Liver (tissue), 8 donors: ENCODE measurements at regions not wholly inside any gene's neighbourhood (a gene's known extent, or its start where the extent isn't known, plus 50 kb on each side); places are given as distances from the start of the nearest gene placed in this dataset.

Source experiments
- DNase-seq: peaks from one replicate; pipeline ENCODE4 v3.0.0-alpha.2; 2017; ENCODE audit warnings: low spot score
- H3K27ac ChIP-seq, 2 donors: one replicate each; pipeline ENCODE4 v1.7.0; 2013; ENCODE audit warnings: inconsistent platforms in 2 of 2, low read length in 2 of 2, control low read depth in 1 of 2, low read depth in 1 of 2, mild to moderate bottlenecking in 1 of 2
- H3K27me3 ChIP-seq, 4 donors: one replicate each; pipeline versions ENCODE4 v1.6.1 to v1.7.0; 2013; ENCODE audit warnings: low read length in 3 of 4, inconsistent platforms in 1 of 4, mild to moderate bottlenecking in 1 of 4, moderate library complexity in 1 of 4; ENCODE audit not compliant: control insufficient read depth in 4 of 4, insufficient read depth in 4 of 4
- H3K36me3 ChIP-seq, 4 donors: one replicate each; pipeline versions ENCODE4 v1.6.1 to v1.7.0; 2013; ENCODE audit warnings: low read length in 3 of 4, mild to moderate bottlenecking in 3 of 4, low read depth in 1 of 4, moderate library complexity in 1 of 4; ENCODE audit not compliant: control insufficient read depth in 4 of 4, insufficient read depth in 3 of 4
- H3K4me1 ChIP-seq, 4 donors: one replicate each; pipeline versions ENCODE4 v1.6.1 to v1.7.0; 2013; ENCODE audit warnings: low read length in 3 of 4, mild to moderate bottlenecking in 3 of 4, moderate library complexity in 1 of 4; ENCODE audit not compliant: control insufficient read depth in 4 of 4, insufficient read depth in 4 of 4
- H3K4me3 ChIP-seq, 3 donors: one replicate each; pipeline versions ENCODE4 v1.6.1 to v1.7.0; 2013; ENCODE audit warnings: low read length in 3 of 3, control low read depth in 1 of 3, low read depth in 1 of 3, mild to moderate bottlenecking in 1 of 3
- H3K9ac ChIP-seq, 2 donors: one replicate each; pipeline ENCODE4 v1.7.0; 2013; ENCODE audit warnings: low read length in 2 of 2, mild to moderate bottlenecking in 2 of 2, moderate library complexity in 2 of 2, control low read depth in 1 of 2, low read depth in 1 of 2
- H3K9me3 ChIP-seq, 4 donors: one replicate each; pipeline versions ENCODE4 v1.6.1 to v1.7.0; 2013; ENCODE audit warnings: low read length in 3 of 4; ENCODE audit not compliant: control insufficient read depth in 4 of 4
- ATF3 ChIP-seq: IDR thresholded peaks from 2 replicates; pipeline ENCODE4 v1.6.1; 2016; ENCODE audit warnings: antibody characterized with exemption
- CTCF ChIP-seq: fragments of 150-350 bp; IDR thresholded peaks from 2 replicates; pipeline ENCODE4 v1.5.1; 2017; ENCODE audit warnings: improper control_type of control experiment, low read depth, low read length; ENCODE audit not compliant: missing input control
- EGR1 ChIP-seq, 2 donors: IDR thresholded peaks; 2 replicates each; pipeline ENCODE4 v1.6.1; 2016 to 2018; ENCODE audit warnings: antibody characterized with exemption in 2 of 2, low read depth in 2 of 2
- FOXA1 ChIP-seq: IDR thresholded peaks from 2 replicates; pipeline ENCODE4 v1.6.1; 2016; ENCODE audit warnings: antibody characterized with exemption
- FOXA2 ChIP-seq: IDR thresholded peaks from 2 replicates; pipeline ENCODE4 v1.6.1; 2016; ENCODE audit warnings: antibody characterized with exemption
- GABPA ChIP-seq, 2 donors: IDR thresholded peaks in 1 of 2; conservative IDR thresholded peaks in 1 of 2; 2 replicates each; pipeline ENCODE4 v1.6.1; 2016; ENCODE audit warnings: antibody characterized with exemption in 2 of 2, mild to moderate bottlenecking in 1 of 2, moderate library complexity in 1 of 2
- HNF4A ChIP-seq, 2 donors: conservative IDR thresholded peaks; 2 replicates each; pipeline ENCODE4 v1.6.1; 2016; ENCODE audit warnings: antibody characterized with exemption in 2 of 2, mild to moderate bottlenecking in 2 of 2
- HNF4G ChIP-seq: IDR thresholded peaks from 2 replicates; pipeline ENCODE4 v1.6.1; 2016; ENCODE audit warnings: antibody characterized with exemption
- JUND ChIP-seq, 2 donors: IDR thresholded peaks; 2 replicates each; pipeline ENCODE4 v1.6.1; 2016; ENCODE audit warnings: antibody characterized with exemption in 2 of 2
- MAX ChIP-seq: IDR thresholded peaks from 2 replicates; pipeline ENCODE4 v1.6.1; 2016; ENCODE audit warnings: antibody characterized with exemption
- NR2F2 ChIP-seq: IDR thresholded peaks from 2 replicates; pipeline ENCODE4 v1.6.1; 2016; ENCODE audit warnings: antibody characterized with exemption
- RAD21 ChIP-seq, 2 donors: IDR thresholded peaks; 2 replicates each; pipeline ENCODE4 v1.6.1; 2016; ENCODE audit warnings: antibody characterized with exemption in 2 of 2, mild to moderate bottlenecking in 2 of 2
- REST ChIP-seq: IDR thresholded peaks from 2 replicates; pipeline ENCODE4 v1.6.1; 2016; ENCODE audit warnings: antibody characterized with exemption, mild to moderate bottlenecking
- RXRA ChIP-seq, 2 donors: IDR thresholded peaks; 2 replicates each; pipeline ENCODE4 v1.6.1; 2017 to 2018; ENCODE audit warnings: antibody characterized with exemption in 2 of 2, mild to moderate bottlenecking in 1 of 2
- SP1 ChIP-seq: IDR thresholded peaks from 2 replicates; pipeline ENCODE4 v1.6.1; 2018; ENCODE audit warnings: antibody characterized with exemption, mild to moderate bottlenecking
- TAF1 ChIP-seq: conservative IDR thresholded peaks from 2 replicates; pipeline ENCODE4 v1.6.1; 2016; ENCODE audit warnings: antibody characterized with exemption, mild to moderate bottlenecking
- YY1 ChIP-seq: IDR thresholded peaks from 2 replicates; pipeline ENCODE4 v1.6.1; 2016; ENCODE audit warnings: antibody characterized with exemption, mild to moderate bottlenecking
- ZBTB33 ChIP-seq: IDR thresholded peaks from 2 replicates; pipeline ENCODE4 v1.6.1; 2016; ENCODE audit warnings: antibody characterized with exemption
- WGBS: extraction: QIAGEN DNeasy Blood & Tissue Kit; methylation state at CpG from one replicate; pipeline ENCODE4 v1.1.7; 2013; 5-methylcytosine and 5-hydroxymethylcytosine counted together
- donor health status: healthy.
- donor health status: healthy.
- donor health status: healthy.
- donor health status: healthy.
- donor health status: healthy.

- H3K27ac ChIP-seq: no peak overlapping the region
- DNase-seq: no peak
- TF ChIP-seq REST (no peak), TAF1 (no peak), ZBTB33 (no peak), ATF3 (no peak), SP1 (no peak), RXRA (IDR thresholded peaks at IDR 0.05) (no peak), RAD21 (IDR thresholded peaks at IDR 0.05) (no peak), FOXA2 (no peak), FOXA1 (no peak), EGR1 (IDR thresholded peaks at IDR 0.05; ENCODE audit: low read depth in 2 of 2) (no peak), YY1 (no peak), HNF4G (no peak), NR2F2 (no peak), GABPA (IDR thresholded peaks at IDR 0.05 in 1 of 2, conservative IDR thresholded peaks at IDR 0.05 in 1 of 2) (no peak), HNF4A (conservative IDR thresholded peaks at IDR 0.05) (no peak), MAX (no peak), JUND (IDR thresholded peaks at IDR 0.05) (no peak), CTCF (no peak)
- no peaks in the 10 kb centered on the region for H3K27me3 ChIP-seq
- peaks cover 0 to 4% (median 0%) of the 10 kb centered on the region in 4 donors for H3K4me1 ChIP-seq
- H3K36me3 ChIP-seq: no peaks in the 10 kb centered on the region
- 75% methylated on average over 9 of the region's 9 CpGs for WGBS
- H3K4me3 ChIP-seq: no peak overlapping the region
- H3K9me3 ChIP-seq: no peaks in the 10 kb centered on the region
- H3K9ac ChIP-seq: no peak overlapping the region
These were observed 61.9 kb upstream of the ATP1A1 start for GRCh38 chr1:116311193-116311592.
